ENCODE measurements at regions not wholly inside any gene's neighbourhood (a gene's known extent, or its start where the extent isn't known, plus 50 kb on each side); places are given as distances from the start of the nearest gene placed in this dataset.

- no peak for ATAC-seq
- no peak for DNase-seq (ENCODE audit: low spot score)
Observed at GRCh38 chr12:93944911-93945310, 203.5 kb upstream of the PLXNC1 start.

- ATAC-seq (no peak), DNase-seq (ENCODE audit: low spot score) (no peak)
Observed at GRCh38 chr12:93946542-93947150, 201.7 kb upstream of the PLXNC1 start.

- ATAC-seq: no peak
Observed at GRCh38 chr12:93947486-93947885, 200.9 kb upstream of the PLXNC1 start.

GRCh38 chr12:93950311-93950710 lies 198.1 kb upstream of the PLXNC1 start:
- DNase-seq (ENCODE audit: low spot score): no peak
- ATAC-seq: no peak

More at GRCh38 chr12:93947486-93947885, 200.9 kb upstream of the PLXNC1 start:
- no peak for DNase-seq (ENCODE audit: low spot score)

- DNase-seq (ENCODE audit: low spot score) (no peak), ATAC-seq (no peak)
Observed at GRCh38 chr12:93954166-93955112, 193.9 kb upstream of the PLXNC1 start.

- DNase-seq (ENCODE audit: low spot score) (no peak), ATAC-seq (no peak)
Observed at GRCh38 chr12:93956551-93956950, 191.8 kb upstream of the PLXNC1 start.

GRCh38 chr12:93957168-93957567 lies 191.2 kb upstream of the PLXNC1 start:
- no peak for ATAC-seq
- no peak for DNase-seq (ENCODE audit: low spot score)

GRCh38 chr12:93957870-93958269 lies 190.5 kb upstream of the PLXNC1 start:
- DNase-seq (ENCODE audit: low spot score): no peak
- no peak for ATAC-seq

- DNase-seq (ENCODE audit: low spot score): no peak
- no peak for ATAC-seq
Observed at GRCh38 chr12:93959657-93960056, 188.7 kb upstream of the PLXNC1 start.

GRCh38 chr12:93960521-93960920 lies 187.9 kb upstream of the PLXNC1 start:
- DNase-seq (ENCODE audit: low spot score) (no peak), ATAC-seq (no peak)

GRCh38 chr12:93962336-93962735 lies 186.0 kb upstream of the PLXNC1 start:
- ATAC-seq: no peak
- DNase-seq (ENCODE audit: low spot score): no peak

- ATAC-seq: no peak
- DNase-seq (ENCODE audit: low spot score): no peak
Observed at GRCh38 chr12:93964936-93965335, 183.4 kb upstream of the PLXNC1 start.

GRCh38 chr12:93966516-93967133 lies 181.8 kb upstream of the PLXNC1 start:
- DNase-seq (ENCODE audit: low spot score) (no peak), ATAC-seq (no peak)

GRCh38 chr12:93967454-93967853 lies 180.9 kb upstream of the PLXNC1 start:
- DNase-seq (ENCODE audit: low spot score): no peak
- ATAC-seq: no peak

GRCh38 chr12:93968536-93969285 lies 179.7 kb upstream of the PLXNC1 start:
- DNase-seq (ENCODE audit: low spot score): no peak

GRCh38 chr12:93970900-93971688 lies 177.3 kb upstream of the PLXNC1 start:
- DNase-seq (ENCODE audit: low spot score) (no peak), ATAC-seq (no peak)

More at GRCh38 chr12:93968536-93969285, 179.7 kb upstream of the PLXNC1 start:
- no peak for ATAC-seq

GRCh38 chr12:93972411-93973208 lies 175.8 kb upstream of the PLXNC1 start:
- no peak for DNase-seq (ENCODE audit: low spot score)
- no peak for ATAC-seq

GRCh38 chr12:93974252-93974651 lies 174.1 kb upstream of the PLXNC1 start:
- no peak for DNase-seq (ENCODE audit: low spot score)

GRCh38 chr12:93976024-93976423 lies 172.4 kb upstream of the PLXNC1 start:
- DNase-seq (ENCODE audit: low spot score) (no peak), ATAC-seq (no peak)

More at GRCh38 chr12:93974252-93974651, 174.1 kb upstream of the PLXNC1 start:
- ATAC-seq: no peak

All from left lobe of liver (tissue), 2 donors.